ENCODE measurements at regions not wholly inside any gene's neighbourhood (a gene's known extent, or its start where the extent isn't known, plus 50 kb on each side); places are given as distances from the start of the nearest gene placed in this dataset.

DNA sequence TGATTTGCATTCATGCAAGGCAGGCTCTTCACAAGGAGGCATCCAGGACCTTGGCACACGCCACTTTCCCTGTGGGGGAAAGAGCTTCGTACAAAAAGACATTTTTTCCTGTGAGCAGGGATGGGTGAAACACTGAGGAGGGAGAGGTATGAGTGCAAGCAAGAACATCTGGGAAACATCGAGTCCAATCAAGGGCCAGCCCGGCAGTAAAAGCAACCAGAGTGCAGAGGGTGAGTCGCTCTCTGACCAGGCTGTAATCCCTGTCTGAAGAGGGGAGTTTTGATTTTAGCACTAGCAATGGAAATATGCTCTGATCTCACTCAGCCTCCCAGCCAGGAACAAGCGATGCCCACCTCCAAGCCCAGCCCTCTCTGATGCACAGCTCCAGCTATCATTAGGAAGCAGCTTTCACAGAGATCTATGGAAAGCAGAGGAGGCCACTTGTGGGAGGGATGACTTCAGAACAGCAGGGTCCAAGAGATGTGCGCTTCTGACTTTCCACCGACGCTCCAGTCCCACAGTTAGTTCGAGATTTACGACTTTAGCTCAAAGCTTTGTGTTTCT, 211.0 kb upstream of the ADAMTS16 start:
- DNase-seq (ENCODE audit: low read depth in 3 of 3), result no peak

DNA sequence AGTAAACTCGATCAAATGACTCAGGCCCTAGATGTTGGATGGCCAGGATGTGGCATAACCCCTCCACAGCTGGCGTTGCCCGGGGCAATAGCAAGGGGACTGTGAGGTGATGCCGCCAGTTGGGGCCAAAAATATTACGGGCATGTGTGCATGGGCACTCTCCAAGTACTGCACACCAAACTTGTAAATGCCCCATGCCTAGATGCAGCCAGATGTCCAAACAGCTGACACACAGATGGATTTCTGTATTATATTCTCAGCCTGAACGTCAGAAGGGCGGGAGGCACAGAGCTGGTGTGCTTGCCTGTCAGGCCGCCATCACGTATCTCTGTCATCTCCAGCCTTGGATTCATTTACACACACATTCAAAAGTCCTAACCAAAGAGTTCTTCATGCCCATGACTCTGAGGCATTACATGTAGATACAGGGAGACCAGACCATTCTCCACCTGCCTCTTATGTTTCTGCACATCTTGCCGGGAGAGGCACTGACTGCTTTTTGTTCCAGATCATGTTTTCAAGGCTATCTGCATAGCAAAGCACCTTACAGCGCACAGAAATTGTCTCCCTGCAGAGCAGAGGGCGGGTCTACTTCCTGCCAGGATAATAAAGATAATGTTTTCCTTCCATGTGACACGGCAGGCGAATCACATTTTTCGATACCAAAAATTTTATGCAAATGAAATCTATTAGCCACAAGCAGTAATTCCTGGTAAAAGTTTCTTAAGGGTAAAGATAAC, 200.9 kb upstream of the ADAMTS16 start:
- DNase-seq (ENCODE audit: low read depth in 3 of 3), result no peak

DNA sequence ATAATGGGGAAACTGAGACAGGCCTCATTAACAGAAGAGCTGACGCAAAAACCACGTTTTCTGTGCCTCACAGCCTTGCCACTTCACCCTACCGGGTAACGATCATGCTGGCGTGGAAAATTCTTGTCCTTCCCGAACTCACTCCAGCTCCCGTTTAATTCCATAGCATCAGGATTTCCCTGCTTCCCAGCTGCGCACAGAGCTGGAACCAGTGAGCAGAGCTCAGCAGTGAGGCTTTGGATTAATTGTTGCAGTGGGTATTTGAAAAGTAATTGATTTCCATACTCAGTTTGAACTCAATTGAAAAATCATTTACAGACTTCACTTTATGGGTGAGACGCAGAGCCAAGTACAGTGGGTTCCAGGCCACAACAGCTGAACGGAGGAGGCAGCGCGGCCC, 199.0 kb upstream of the ADAMTS16 start:
- DNase-seq (ENCODE audit: low read depth in 3 of 3), result no peak

DNA sequence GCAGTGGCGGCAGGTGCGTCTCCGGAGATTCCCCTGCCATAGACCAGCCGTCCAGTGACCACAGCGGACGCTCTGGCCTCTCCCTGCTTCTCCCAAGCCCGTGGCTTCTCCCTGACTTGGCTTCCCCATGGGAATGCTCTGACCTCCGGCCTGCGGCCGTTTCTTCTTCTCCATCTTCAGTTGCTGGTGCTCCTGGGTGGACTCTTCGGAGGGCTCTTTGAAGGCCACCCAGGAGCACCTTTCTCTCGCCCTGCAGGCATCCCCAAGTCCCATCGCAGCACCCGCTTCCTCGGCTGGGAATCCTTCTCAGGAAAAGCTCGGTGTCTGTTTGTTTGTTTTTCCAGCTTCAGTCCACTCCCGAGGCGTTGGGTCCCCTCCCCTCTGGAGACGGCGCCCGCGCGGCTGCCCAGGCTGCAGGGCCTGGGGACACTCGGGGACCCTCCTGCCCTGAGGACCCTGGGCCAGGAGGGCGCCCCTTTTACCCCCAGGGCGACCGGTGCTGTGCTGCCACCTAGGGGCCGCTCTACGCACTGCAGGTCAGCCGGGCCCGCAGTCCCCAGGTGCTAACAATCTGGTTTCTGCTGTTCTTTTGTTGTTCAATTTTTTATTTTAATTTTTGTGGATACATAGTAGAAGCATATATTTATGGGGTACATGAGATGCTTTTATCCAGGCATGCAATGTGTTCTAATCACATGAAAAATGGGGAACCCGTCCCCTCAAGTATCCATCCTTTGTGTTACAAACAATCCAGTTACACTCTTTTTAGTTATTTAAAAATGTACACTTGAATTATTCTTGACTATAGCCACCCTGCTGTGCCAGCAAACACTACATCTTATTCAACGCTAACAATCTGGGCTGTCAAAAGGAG, 197.9 kb upstream of the ADAMTS16 start:
- no peak for DNase-seq (ENCODE audit: low read depth in 3 of 3)

DNA sequence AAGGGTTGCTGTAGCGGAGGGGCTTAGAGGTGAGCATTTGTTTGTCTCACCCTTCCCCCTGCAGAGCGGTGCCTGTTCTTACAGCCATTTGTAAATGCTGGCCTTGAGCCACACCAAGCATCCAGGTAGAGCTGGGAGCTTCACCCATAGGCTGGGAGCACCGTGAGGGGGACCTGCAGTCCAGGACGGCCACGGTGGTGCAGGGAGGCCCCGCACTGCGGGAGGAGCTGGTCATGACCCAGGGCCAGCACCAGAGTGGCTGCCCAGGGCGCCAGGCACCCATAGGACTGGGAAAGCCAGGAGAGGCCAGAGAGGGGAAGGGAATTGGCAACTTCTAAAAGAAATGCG, 197.3 kb upstream of the ADAMTS16 start:
- no peak for DNase-seq (ENCODE audit: low read depth in 3 of 3)

DNA sequence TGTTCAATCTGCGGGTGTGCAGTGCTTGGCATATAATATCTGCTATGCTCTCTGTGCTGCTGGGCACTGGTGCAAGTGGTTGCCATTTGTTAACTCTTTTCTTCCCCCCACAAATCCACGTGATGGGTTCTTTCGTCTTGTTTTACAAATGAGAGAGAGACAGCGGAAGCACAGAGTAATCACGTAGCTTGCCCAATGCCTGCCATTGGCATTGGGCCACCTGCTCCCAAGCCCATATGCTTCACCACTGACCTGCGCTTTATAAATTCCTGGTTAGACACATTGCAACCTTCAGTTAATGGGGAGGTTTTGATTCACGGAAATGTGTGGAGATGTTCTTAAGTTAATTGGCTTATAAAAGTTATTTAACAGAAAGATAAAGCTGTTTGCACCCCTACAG, 194.8 kb upstream of the ADAMTS16 start:
- no peak for DNase-seq (ENCODE audit: low read depth in 3 of 3)

DNA sequence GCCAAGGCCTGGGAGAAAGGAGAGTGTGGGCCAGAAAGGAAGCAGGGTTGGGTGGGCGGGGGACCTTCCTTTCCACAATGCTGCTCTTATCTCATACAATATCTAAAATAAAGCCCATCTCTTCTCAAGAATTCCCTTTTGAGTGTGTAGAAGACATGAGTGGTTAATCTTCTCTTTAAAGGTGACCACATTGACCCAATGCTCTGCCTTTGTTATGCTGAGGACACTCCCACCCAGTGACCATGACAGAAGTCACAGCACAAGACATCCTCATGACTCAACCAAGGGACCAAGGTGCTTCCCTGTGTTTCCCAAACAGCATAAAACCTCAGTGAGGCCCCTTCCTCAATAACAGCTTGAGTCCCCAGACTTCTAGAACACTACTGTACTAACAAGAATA, 193.0 kb upstream of the ADAMTS16 start:
- DNase-seq (ENCODE audit: low read depth in 3 of 3), result no peak

DNA sequence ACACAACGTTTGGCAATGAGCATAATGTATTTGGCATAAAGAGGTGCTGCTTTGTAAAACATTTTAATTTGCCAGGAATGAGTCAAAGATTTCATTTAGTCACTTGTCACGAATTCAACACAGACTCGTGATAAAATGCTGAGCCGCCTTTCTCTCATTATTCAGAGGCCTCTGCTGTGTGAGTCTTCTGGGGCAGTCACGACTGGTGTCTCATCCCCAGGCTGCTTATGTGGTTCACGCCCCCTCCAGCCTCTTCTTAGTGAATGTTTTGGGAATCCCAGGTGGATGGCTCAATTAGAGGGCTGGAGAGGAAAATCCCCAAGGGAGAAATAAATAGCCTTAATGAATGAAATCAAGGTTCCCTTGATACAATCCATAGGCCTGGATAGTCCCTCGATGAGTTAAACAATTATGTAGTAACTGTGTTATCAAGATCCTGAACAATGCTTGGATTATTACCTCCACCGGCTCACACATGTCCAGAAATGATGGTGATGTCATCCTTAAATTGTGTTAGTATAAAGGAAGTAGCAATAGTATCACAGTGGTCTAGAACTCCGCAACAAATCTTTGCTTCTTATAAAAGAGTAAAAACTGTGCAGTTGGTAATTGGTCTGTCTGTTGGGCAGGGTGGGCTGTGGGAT, 192.1 kb upstream of the ADAMTS16 start:
- DNase-seq (ENCODE audit: low read depth in 3 of 3), result no peak

DNA sequence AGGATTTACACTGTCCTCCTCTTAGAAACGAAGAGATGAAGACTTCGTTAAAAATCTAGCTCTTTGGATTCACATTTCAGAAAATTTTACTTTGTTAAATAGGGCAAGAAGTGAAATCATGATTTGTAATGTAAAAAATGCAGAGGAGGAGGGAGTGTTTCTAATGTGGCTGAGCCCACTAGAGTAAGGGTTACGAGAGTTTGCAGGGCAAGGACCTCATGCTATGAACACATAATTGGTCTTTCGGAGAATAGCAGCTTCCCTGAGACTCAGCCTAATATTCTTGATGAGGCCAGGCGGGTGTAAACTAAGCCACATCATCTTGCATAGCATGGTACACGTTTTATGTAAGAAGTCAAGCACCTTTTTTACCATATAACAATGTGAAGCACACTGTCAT, 191.0 kb upstream of the ADAMTS16 start:
- no peak for DNase-seq (ENCODE audit: low read depth in 3 of 3)

DNA sequence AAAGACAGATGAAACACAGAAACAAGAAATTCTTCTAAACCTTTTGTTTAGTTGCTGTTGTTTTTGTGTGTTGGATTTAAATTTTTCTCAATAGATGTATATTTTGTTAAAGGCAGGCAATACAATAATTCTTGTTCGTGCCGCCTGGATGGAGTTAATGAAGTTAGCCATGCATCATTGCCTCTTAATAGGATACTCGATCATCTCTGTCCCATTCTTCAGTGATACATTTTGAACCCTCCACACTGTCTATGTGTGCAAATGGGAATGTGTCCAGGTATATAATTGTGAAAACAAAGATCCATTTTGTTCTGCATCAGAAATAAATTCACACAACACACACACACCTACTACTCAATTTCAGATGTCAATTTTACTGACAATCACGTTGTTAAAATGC, 186.6 kb upstream of the ADAMTS16 start:
- DNase-seq (ENCODE audit: low read depth in 3 of 3), result no peak

DNA sequence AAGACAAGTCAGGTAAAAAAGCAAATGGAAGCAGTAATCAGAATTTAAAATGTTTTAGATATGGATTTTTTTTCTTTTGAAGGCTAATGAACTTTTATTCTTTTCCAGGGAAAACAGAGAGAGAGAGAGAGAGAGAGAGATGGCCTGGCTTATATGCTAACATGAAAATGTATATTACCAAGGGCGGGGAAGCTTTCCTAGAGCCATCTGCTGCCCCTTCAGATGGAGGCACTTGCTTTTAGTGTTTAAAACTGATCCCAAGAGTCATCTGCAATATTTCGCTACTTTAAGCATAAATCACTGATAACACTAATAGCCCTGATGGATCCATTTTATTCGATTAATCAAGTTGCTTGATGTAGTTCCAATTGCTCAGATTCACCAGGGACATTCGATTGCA, 186.1 kb upstream of the ADAMTS16 start:
- DNase-seq (ENCODE audit: low read depth in 3 of 3), result no peak

DNA sequence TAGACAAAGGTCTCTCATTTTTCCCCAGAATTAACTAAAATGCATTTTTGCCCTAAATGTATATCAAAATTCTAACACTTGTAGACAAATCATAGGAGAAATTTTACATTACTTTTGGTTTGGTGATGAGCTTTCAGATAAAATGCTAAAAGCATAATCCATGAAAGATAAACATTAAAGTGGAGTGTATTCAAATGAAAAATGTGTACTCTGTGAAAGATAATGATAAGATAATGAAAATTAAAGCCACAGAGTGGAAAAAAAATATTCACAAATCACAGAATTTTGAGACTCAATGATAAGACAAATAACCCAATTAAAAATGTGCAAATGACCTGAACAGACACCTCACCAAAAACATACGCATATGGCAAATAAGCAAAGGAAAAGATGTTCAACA, 176.9 kb upstream of the ADAMTS16 start:
- DNase-seq (ENCODE audit: low read depth in 3 of 3), result no peak

DNA sequence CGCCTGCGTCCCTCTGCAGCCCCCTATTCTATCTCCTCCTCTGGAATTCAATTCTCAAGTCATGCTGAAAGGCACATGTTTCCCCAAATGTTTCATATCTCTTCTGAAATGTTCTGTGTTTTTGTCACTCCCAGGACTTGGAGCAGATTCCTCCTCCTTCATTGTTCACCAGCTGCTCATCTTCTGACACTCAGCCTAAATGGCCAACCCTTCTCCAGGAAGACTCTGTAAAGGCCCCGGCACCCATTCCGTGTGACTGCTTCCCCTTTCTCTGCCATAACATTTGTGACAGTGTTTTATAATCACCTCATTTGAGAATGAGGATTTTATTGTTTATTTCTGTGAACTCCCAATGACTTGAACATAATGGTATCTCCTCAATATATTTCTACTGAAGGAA, 170.8 kb upstream of the ADAMTS16 start:
- no peak for DNase-seq (ENCODE audit: low read depth in 3 of 3)

DNA sequence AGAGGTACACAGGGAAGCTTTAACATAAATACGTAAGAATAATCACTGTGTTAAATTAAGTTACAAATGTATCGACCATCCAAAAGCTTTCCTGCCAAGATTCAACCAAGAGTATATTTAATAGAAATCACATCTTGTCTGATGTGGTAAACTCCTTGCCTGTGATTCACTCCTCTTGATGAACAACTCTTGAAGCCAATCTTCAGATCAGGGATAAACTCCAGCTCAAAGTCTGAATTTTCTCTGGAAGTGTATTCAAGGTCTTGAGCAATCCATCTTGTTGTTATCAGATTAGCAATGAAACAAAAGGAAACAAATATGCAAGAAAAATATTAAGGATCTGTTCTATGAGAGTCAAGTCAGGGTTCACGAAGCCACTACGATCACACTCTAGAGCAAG, 170.0 kb upstream of the ADAMTS16 start:
- DNase-seq (ENCODE audit: low read depth in 3 of 3), result no peak

DNA sequence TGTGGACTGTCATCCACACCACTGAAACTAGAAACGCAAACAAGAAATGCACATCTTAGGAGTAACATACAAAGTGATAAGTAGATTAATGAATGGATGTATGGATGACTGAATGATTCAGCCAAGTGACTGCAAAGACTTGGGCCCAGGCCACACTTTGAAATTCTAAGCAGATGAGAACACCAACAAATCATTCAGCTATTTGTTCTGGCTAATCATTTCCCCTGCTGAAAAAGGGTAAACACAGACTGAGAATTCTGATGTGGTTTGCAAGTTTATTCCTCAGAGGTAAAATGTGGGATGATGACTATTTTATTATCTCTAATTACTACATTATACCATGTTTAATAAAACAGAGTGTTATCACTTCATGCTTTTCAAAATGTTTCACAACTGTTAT, 163.2 kb upstream of the ADAMTS16 start:
- no peak for DNase-seq (ENCODE audit: low read depth in 3 of 3)

DNA sequence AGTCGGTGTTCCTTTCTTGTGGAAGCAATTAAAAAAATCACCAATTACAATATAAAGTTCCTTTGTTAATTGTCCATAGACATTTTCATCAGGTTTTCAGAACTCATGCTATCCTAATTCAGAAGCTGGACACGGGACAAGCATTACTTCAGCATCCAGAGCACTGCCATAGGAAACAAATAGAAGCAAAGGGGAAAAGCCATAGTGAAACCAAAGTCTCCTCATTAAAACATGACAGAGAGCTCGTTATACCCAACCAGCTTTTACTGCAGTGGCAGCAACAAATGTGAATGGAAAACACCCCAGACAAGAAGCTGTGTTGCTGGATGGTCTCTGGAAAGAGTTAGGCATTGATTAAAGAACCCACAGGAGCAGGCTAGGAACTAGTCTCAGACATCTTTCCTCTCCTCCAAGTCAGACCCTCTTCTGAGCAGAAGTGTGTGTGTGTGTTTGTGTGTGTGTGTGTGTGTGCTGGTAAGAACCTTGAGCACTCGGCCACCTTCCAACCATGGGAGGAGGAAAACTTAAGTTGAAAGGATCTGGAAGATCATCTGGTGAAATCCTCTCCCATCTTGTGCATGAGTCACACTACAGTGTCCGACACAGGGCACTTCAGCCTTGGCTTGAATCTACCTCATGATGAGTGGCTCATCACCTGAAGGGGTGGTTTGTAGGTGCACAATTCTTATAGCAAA, 162.6 kb upstream of the ADAMTS16 start:
- DNase-seq (ENCODE audit: low read depth in 3 of 3), result no peak

DNA sequence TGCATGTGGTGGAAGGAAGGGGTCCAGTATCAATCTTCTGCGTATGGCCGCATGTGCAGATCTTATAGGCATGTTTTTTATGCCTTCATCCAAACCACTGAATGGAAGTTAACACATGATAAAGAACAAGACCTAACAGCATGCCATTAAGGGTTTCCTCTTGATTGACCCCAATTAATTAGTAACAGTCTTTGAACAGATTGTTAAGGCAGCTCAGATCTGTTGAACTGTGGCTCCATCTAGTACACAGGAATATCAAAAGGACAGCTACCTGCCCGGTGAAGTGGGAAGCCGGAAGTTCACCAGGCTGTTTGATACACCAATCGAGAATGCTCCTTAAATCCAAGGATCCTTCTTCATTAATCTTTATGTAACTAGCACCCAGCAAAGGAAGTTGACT, 159.9 kb upstream of the ADAMTS16 start:
- no peak for DNase-seq (ENCODE audit: low read depth in 3 of 3)

DNA sequence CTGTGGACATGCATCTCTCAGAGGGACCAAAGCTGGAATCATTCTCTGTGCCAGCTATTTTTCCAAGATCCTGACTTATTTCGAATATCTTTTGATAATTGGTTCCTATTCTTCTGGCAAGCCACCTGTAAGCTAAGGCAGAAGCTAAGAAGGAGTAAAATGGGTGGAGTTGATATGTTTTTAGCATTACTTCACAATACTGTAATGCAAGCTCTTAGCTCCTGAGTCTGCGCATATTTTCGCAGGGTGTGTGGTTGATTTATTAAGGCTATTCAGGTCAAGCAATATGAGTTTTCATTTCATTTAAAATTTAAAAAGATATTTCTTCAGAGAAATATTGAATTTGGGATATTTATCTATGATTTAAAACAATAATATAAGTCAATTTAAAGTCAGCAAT, 158.5 kb upstream of the ADAMTS16 start:
- DNase-seq (ENCODE audit: low read depth in 3 of 3), result no peak

DNA sequence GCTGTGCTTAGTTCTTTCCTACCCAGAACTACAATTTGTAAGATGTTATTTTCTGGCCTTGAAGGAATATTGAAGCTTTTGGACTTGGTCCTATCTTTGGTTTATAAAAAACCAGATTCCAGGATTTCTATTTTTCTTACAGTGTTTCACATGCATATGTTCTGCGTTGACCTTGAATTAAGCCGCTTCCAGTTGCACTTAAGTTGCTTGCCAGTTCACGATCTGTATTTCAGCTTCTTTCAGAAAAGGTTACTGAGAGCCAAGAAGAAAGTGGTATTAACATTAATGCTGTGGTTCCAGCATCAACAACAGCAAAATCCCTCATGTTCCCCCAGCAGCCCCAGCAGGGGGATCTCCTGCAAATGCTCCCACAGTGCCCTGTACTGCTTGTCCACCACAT, 156.4 kb upstream of the ADAMTS16 start:
- DNase-seq (ENCODE audit: low read depth in 3 of 3), result no peak

DNA sequence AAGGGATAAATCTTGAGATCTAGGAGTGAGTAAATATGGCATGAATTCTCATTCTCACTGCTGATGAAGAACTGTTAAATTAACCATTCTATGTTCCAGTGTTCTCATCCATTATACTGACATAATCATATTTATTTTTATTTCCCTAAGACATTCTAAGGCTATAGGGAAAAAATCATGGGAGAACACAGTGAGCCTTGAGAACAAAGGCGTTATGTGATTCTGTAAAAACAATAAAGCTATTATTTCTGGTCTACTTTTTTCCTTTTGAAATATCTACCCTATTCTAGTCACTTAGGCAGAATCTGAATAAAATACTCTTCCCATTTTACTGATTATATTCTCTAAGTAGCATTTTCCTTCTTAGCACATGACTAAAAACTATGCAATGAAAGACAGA, 155.7 kb upstream of the ADAMTS16 start:
- DNase-seq (ENCODE audit: low read depth in 3 of 3), result no peak

DNA sequence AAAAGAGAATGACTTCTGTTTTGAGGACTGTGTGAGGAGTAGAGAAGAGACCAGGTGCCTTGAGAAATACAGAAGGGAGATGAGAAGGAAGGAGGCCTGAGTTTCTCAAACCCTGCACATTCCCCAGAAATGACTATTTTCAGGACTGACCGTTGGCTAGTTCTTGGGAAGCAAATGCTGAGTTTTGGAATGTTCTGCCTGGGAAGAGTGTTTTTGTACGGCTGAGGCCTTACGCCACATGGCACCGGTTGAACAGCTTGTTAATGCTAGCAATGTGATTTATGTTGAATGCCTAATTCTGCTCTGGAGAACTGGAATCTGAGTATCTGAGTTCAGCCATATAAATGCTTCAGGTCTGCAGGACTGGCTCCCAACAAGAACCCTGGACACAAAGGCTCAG, 152.7 kb upstream of the ADAMTS16 start:
- DNase-seq (ENCODE audit: low read depth in 3 of 3), result no peak

DNA sequence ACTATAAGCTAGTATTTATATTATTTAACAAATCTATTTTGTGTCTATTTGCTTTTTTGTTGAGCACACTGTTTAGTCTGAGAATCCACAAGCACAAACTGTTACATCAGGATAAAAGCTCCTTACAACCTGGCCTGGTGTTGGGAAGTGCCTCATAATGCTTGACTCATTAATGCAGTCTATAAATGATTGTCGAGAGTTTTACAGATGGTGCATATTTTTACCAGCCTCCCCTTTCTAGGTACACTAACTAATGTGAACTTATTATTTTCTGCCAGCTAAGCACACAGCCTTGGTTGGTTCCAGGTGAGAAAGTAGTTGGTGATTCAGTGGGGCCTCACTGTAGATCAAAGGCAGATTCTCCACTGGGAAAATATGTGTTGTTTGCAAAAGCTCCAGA, 151.0 kb upstream of the ADAMTS16 start:
- no peak for DNase-seq (ENCODE audit: low read depth in 3 of 3)
